ENCODE measurements at regions not wholly inside any gene's neighbourhood (a gene's known extent, or its start where the extent isn't known, plus 50 kb on each side); places are given as distances from the start of the nearest gene placed in this dataset.

GRCh38 chr18:54035927-54036326 lies 188.5 kb downstream of the MBD2 start:
- H3K27ac Mint-ChIP-seq: no peak overlapping the region
- H3K27me3 Mint-ChIP-seq: peaks cover 5% of the 10 kb centered on the region
- H3K36me3 Mint-ChIP-seq (ENCODE audit: low read depth): no peaks in the 10 kb centered on the region
- no peak for TF ChIP-seq CTCF (IDR thresholded peaks at IDR 0.05)
- CTCF ChIA-PET: no interaction called here
- POLR2A ChIA-PET: no interaction called here
- no peaks in the 10 kb centered on the region for H3K4me1 Mint-ChIP-seq
- DNase-seq: no peak
- intact Hi-C loops (cut with micrococcal nuclease): no loop called here
- no peak overlapping the region for H3K4me3 Mint-ChIP-seq
- no peaks in the 10 kb centered on the region for H3K9me3 Mint-ChIP-seq
- no peak for ATAC-seq (ENCODE audit: low read depth)

- intact Hi-C loops (cut with micrococcal nuclease): no loop called here
- DNase-seq (no peak), ATAC-seq (ENCODE audit: low read depth) (no peak)
- Mint-ChIP-seq H3K36me3 (ENCODE audit: low read depth) (no peaks in the 10 kb centered on the region), H3K4me3 (no peak overlapping the region), H3K27ac (no peak overlapping the region), H3K27me3 (peaks cover 6% of the 10 kb centered on the region), H3K9me3 (no peaks in the 10 kb centered on the region), H3K4me1 (no peaks in the 10 kb centered on the region)
- CTCF ChIA-PET: no interaction called here
- POLR2A ChIA-PET: no interaction called here
- TF ChIP-seq CTCF (IDR thresholded peaks at IDR 0.05): no peak
Measured at GRCh38 chr18:54033052-54033451, 191.4 kb downstream of the MBD2 start.

- H3K27ac Mint-ChIP-seq: no peak overlapping the region
- no peaks in the 10 kb centered on the region for H3K9me3 Mint-ChIP-seq
- H3K36me3 Mint-ChIP-seq (ENCODE audit: low read depth): no peaks in the 10 kb centered on the region
- no peaks in the 10 kb centered on the region for H3K4me1 Mint-ChIP-seq
- DNase-seq (no peak), ATAC-seq (ENCODE audit: low read depth) (no peak)
- TF ChIP-seq CTCF (IDR thresholded peaks at IDR 0.05): no peak
- intact Hi-C loops (cut with micrococcal nuclease): no loop called here
- peaks cover 6% of the 10 kb centered on the region for H3K27me3 Mint-ChIP-seq
- H3K4me3 Mint-ChIP-seq: no peak overlapping the region
- ChIA-PET POLR2A (no interaction called here), CTCF (no interaction called here)
Measured at GRCh38 chr18:54032412-54032811, 192.1 kb downstream of the MBD2 start.

GRCh38 chr18:54031243-54031642 lies 193.2 kb downstream of the MBD2 start:
- ChIA-PET POLR2A (no interaction called here), CTCF (no interaction called here)
- H3K9me3 Mint-ChIP-seq: no peaks in the 10 kb centered on the region
- intact Hi-C loops (cut with micrococcal nuclease): no loop called here
- no peaks in the 10 kb centered on the region for H3K36me3 Mint-ChIP-seq (ENCODE audit: low read depth)
- H3K27me3 Mint-ChIP-seq: peaks cover 3% of the 10 kb centered on the region
- no peak overlapping the region for H3K4me3 Mint-ChIP-seq
- no peaks in the 10 kb centered on the region for H3K4me1 Mint-ChIP-seq
- DNase-seq: no peak
- H3K27ac Mint-ChIP-seq: no peak overlapping the region
- no peak for ATAC-seq (ENCODE audit: low read depth)
- no peak for TF ChIP-seq CTCF (IDR thresholded peaks at IDR 0.05)

- Mint-ChIP-seq H3K27me3 (peaks cover 3% of the 10 kb centered on the region), H3K27ac (no peak overlapping the region), H3K4me1 (no peaks in the 10 kb centered on the region), H3K36me3 (ENCODE audit: low read depth) (no peaks in the 10 kb centered on the region), H3K9me3 (no peaks in the 10 kb centered on the region), H3K4me3 (no peak overlapping the region)
- ChIA-PET POLR2A (no interaction called here), CTCF (no interaction called here)
- DNase-seq (no peak), ATAC-seq (ENCODE audit: low read depth) (no peak)
- intact Hi-C loops (cut with micrococcal nuclease): no loop called here
- no peak for TF ChIP-seq CTCF (IDR thresholded peaks at IDR 0.05)
Measured at GRCh38 chr18:54030434-54030833, 194.0 kb downstream of the MBD2 start.

Measured in activated B cell treated with CpG ODN at 0.5 μM for 24 hours (primary cell).